ENCODE measurements at regions not wholly inside any gene's neighbourhood (a gene's known extent, or its start where the extent isn't known, plus 50 kb on each side); places are given as distances from the start of the nearest gene placed in this dataset.

DNA sequence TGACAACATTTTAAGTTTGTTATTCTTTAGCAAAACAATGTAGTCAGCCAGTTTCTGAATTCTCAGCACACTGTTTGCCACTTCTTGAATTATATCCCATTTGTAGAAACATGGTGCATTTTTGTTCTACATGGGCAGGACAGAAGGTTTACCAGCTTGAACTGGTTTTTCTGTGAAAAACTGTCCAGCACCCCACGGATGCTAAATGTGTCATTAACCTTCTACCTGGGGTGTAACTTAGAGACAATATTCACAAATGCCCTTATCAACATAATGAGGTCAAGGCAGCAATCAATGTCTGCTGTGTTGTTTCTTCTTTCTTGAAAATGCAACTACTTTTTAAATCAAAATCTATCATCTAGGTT lies 702.6 kb downstream of the CENPC start:
- Histone ChIP-seq H3K79me2 (ENCODE audit: control insufficient read depth, insufficient read depth, low read length) (no peaks in the 10 kb centered on the region), H3K4me1 (ENCODE audit: control insufficient read depth, extremely low read depth, insufficient read depth, low read length) (no peaks in the 10 kb centered on the region), H3K27me3 (ENCODE audit: control insufficient read depth in 2 of 2, insufficient read depth in 2 of 2, low read length in 2 of 2) (no peaks in the 10 kb centered on the region), H3K9me3 (replicated peaks; ENCODE audit: control insufficient read depth, insufficient read depth, low read length) (no peaks in the 10 kb centered on the region), H3K36me3 (ENCODE audit: control insufficient read depth in 2 of 2, extremely low read depth in 1 of 2, insufficient read depth in 2 of 2, low read length in 2 of 2) (no peaks in the 10 kb centered on the region), H4K20me1 (replicated peaks; ENCODE audit: control insufficient read depth, extremely low read depth, insufficient read depth, low read length) (no peaks in the 10 kb centered on the region), H3K4me3 (replicated peaks in 1 of 3; ENCODE audit: insufficient read depth in 1 of 3, low read depth in 1 of 3, low read length in 3 of 3) (no peak overlapping the region), H3K27ac (ENCODE audit: insufficient read depth, low read depth, low read length) (no peak overlapping the region), H2AFZ (ENCODE audit: low read depth, low read length) (no peak overlapping the region), H3K9ac (replicated peaks; ENCODE audit: extremely low read depth, insufficient read depth, low read length) (no peak overlapping the region), H3K9me1 (replicated peaks; ENCODE audit: control insufficient read depth, extremely low read depth, insufficient read depth, low read length) (no peaks in the 10 kb centered on the region), H3K4me2 (ENCODE audit: insufficient read depth, low read length) (no peak overlapping the region)
- TF ChIP-seq GATA2 (IDR thresholded peaks at IDR 0.05; ENCODE audit: insufficient read depth, insufficient read length, low read depth, low read length) (no peak), EZH2 (IDR thresholded peaks at IDR 0.05; ENCODE audit: borderline replicate concordance, low read depth, low read length, severe bottlenecking) (no peak)
- intact Hi-C loops (cut with micrococcal nuclease), result no loop called here
- FAIRE-seq (no peak), DNase-seq (ENCODE audit: low read depth, low spot score) (no peak)
- ChIA-PET CTCF (no interaction called here), POLR2A (no interaction called here)
- dilution Hi-C loops (cut with MboI; ENCODE audit: extremely low pct_ligation_motif_present, low sequenced_read_pairs), result no loop called here
- no TSS peak for BruUV-seq (replicated peaks)

DNA sequence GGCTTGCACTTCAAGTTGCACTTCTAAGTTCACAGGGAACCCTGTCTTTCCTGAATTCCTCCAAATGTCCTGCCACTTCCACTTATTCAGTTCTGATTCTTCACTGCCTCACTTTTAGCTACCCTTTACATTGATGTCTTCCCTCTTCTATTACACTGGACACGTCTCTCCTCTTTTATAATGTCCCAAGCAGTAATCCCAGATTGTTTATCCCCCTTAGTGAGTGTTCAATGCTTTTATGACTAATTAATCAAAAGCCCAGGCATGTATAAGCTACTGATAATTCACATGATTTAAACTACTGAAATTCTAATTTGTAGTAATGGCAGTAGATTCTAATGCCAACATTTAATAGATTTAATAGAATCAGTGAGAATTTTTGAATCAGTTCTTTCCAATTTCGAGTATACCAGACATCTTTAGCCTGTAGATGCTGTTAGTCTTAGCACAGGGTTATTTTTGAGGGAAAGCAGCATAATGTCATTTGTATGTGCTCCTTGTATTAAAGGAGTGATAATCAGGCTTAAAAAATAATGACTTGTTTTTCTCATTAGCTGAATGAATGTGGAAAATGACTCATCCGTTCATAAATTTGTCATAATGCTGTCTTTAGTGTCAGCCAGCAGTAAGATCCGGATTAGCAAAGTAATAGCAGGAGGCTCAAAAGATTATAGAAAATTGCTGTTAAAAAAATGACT lies 703.1 kb downstream of the CENPC start:
- TF ChIP-seq EZH2 (IDR thresholded peaks at IDR 0.05; ENCODE audit: borderline replicate concordance, low read depth, low read length, severe bottlenecking) (no peak), POLR2A (IDR thresholded peaks at IDR 0.05; ENCODE audit: low read depth, low read length) (no peak), POLR2AphosphoS5 (IDR thresholded peaks at IDR 0.05; ENCODE audit: insufficient read depth, low read depth, low read length) (no peak), JUN (IDR thresholded peaks at IDR 0.05; ENCODE audit: borderline replicate concordance, insufficient read depth, insufficient read length, low read depth) (no peak), MYC (IDR thresholded peaks at IDR 0.05; ENCODE audit: low read depth, low read length) (no peak), GATA2 (IDR thresholded peaks at IDR 0.05; ENCODE audit: insufficient read depth, insufficient read length, low read depth, low read length) (no peak), FOS (IDR thresholded peaks at IDR 0.05; ENCODE audit: borderline replicate concordance, insufficient read depth, low read length) (no peak)
- TF ChIP-seq, protein P1, sequence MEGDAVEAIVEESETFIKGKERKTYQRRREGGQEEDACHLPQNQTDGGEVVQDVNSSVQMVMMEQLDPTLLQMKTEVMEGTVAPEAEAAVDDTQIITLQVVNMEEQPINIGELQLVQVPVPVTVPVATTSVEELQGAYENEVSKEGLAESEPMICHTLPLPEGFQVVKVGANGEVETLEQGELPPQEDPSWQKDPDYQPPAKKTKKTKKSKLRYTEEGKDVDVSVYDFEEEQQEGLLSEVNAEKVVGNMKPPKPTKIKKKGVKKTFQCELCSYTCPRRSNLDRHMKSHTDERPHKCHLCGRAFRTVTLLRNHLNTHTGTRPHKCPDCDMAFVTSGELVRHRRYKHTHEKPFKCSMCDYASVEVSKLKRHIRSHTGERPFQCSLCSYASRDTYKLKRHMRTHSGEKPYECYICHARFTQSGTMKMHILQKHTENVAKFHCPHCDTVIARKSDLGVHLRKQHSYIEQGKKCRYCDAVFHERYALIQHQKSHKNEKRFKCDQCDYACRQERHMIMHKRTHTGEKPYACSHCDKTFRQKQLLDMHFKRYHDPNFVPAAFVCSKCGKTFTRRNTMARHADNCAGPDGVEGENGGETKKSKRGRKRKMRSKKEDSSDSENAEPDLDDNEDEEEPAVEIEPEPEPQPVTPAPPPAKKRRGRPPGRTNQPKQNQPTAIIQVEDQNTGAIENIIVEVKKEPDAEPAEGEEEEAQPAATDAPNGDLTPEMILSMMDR (IDR thresholded peaks at IDR 0.05; ENCODE audit: extremely low read depth in 1 of 2, insufficient read depth in 1 of 2, low read depth in 1 of 2, low read length in 2 of 2), result no peak
- TF ChIP-seq, protein P2, sequence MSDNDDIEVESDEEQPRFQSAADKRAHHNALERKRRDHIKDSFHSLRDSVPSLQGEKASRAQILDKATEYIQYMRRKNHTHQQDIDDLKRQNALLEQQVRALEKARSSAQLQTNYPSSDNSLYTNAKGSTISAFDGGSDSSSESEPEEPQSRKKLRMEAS (IDR thresholded peaks at IDR 0.05; ENCODE audit: insufficient read depth, insufficient read length), result no peak
- no peaks in the 10 kb centered on the region for H3K36me3 ChIP-seq (ENCODE audit: control insufficient read depth in 2 of 2, extremely low read depth in 1 of 2, insufficient read depth in 2 of 2, low read length in 2 of 2)
- no peaks in the 10 kb centered on the region for H3K4me1 ChIP-seq (ENCODE audit: control insufficient read depth, extremely low read depth, insufficient read depth, low read length)
- H2AFZ ChIP-seq (ENCODE audit: low read depth, low read length), result no peak overlapping the region
- H3K27me3 ChIP-seq (ENCODE audit: control insufficient read depth in 2 of 2, insufficient read depth in 2 of 2, low read length in 2 of 2), result no peaks in the 10 kb centered on the region
- dilution Hi-C loops (cut with MboI; ENCODE audit: extremely low pct_ligation_motif_present, low sequenced_read_pairs) (no loop called here), intact Hi-C loops (cut with micrococcal nuclease) (no loop called here)
- H3K79me2 ChIP-seq (ENCODE audit: control insufficient read depth, insufficient read depth, low read length), result no peaks in the 10 kb centered on the region
- no peaks in the 10 kb centered on the region for H3K9me1 ChIP-seq (replicated peaks; ENCODE audit: control insufficient read depth, extremely low read depth, insufficient read depth, low read length)
- FAIRE-seq, result no peak
- no peaks in the 10 kb centered on the region for H3K9me3 ChIP-seq (replicated peaks; ENCODE audit: control insufficient read depth, insufficient read depth, low read length)
- no peak overlapping the region for H3K4me3 ChIP-seq (replicated peaks in 1 of 3; ENCODE audit: insufficient read depth in 1 of 3, low read depth in 1 of 3, low read length in 3 of 3)
- H3K9ac ChIP-seq (replicated peaks; ENCODE audit: extremely low read depth, insufficient read depth, low read length), result no peak overlapping the region
- H3K4me2 ChIP-seq (ENCODE audit: insufficient read depth, low read length), result no peak overlapping the region
- no peak for DNase-seq (ENCODE audit: low read depth, low spot score)
- no peak overlapping the region for H3K27ac ChIP-seq (ENCODE audit: insufficient read depth, low read depth, low read length)
- no TSS peak for BruUV-seq (replicated peaks)
- POLR2A ChIA-PET, result no interaction called here
- no peaks in the 10 kb centered on the region for H4K20me1 ChIP-seq (replicated peaks; ENCODE audit: control insufficient read depth, extremely low read depth, insufficient read depth, low read length)
- CTCF ChIA-PET, result no interaction called here

Data from endothelial cell of umbilical vein (primary cell).